Right cardiac atrium (tissue), 5 donors: ENCODE measurements at regions not wholly inside any gene's neighbourhood (a gene's known extent, or its start where the extent isn't known, plus 50 kb on each side); places are given as distances from the start of the nearest gene placed in this dataset.

ENCODE experiments used
- ATAC-seq, 2 donors: fragments of 200-7000 bp; cut with Tn5 transposase; one replicate each; pipeline versions ENCODE4 v1.8.0 to v1.9.1; 2020; ENCODE audit warnings: moderate library complexity in 2 of 2, mild to moderate bottlenecking in 1 of 2
- DNase-seq, 3 donors: peaks; one replicate each; pipeline ENCODE4 v3.0.0-alpha.2; 2020
- H3K27ac ChIP-seq: one replicate; pipeline ENCODE4 v1.5.1; 2013; ENCODE audit warnings: mild to moderate bottlenecking, low read length, control low read depth, moderate library complexity
- H3K27me3 ChIP-seq: one replicate; pipeline ENCODE4 v1.6.1; 2013; ENCODE audit not compliant: control insufficient read depth, insufficient read depth
- H3K4me1 ChIP-seq: one replicate; pipeline ENCODE4 v1.6.1; 2013; ENCODE audit warnings: low read length; ENCODE audit not compliant: control insufficient read depth, insufficient read depth
- H3K4me3 ChIP-seq: one replicate; pipeline ENCODE4 v1.5.1; 2013; ENCODE audit warnings: low read length, control low read depth
- H3K9me3 ChIP-seq: one replicate; pipeline ENCODE4 v1.6.1; 2013; ENCODE audit warnings: low read length; ENCODE audit not compliant: control insufficient read depth
- WGBS: extraction: QIAGEN DNeasy Blood & Tissue Kit; methylation state at CpG from one replicate; pipeline ENCODE4 v1.1.7; 2013; 5-methylcytosine and 5-hydroxymethylcytosine counted together
- intact Hi-C, 4 donors: fragments of 100-400 bp; cut with DNase I; formaldehyde crosslinking; loops; one replicate each; pipeline versions ENCODE4 v1.11.0 to v1.14.0; 2022 to 2023
- donor health status: healthy with polysubstance abuse.
- donor health status: DM: no; HTN: yes; CAD: no.
- donor health status: DM: no; HTN: no; CAD: no.
- donor health status: DM: no; HTN: yes; CAD: no; lungs with severe emphysema.
- donor health status: DM: yes; HTN: yes; CAD: no.

DNA sequence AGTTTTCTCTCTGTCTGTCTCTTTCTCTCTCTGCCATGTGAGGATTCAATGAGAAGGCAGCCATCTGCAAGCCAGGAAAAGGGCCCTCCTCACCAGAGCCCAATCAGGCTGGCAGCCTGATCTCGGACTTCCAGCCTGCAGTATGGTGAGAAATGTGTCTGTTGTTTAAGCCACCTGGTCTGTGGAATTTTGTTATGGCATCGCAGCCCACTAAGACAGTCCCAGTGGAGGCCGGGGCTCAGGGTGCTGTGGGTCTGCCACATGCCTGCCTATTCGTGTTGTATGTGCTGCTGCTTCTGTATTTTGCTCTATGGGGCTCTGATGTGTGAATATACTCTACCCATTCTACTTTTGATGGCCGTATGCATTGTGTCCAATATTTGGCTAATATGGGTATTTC, 139.0 kb upstream of the HS6ST1 start:
- Histone ChIP-seq H3K9me3 (no peaks in the 10 kb centered on the region), H3K27ac (no peak overlapping the region), H3K27me3 (no peaks in the 10 kb centered on the region), H3K4me3 (no peak overlapping the region), H3K4me1 (no peaks in the 10 kb centered on the region)
- intact Hi-C loops, result no loop called here
- ATAC-seq (no peak), DNase-seq (no peak)
- WGBS, result 74% methylated on average over 5 of the region's 5 CpGs

DNA sequence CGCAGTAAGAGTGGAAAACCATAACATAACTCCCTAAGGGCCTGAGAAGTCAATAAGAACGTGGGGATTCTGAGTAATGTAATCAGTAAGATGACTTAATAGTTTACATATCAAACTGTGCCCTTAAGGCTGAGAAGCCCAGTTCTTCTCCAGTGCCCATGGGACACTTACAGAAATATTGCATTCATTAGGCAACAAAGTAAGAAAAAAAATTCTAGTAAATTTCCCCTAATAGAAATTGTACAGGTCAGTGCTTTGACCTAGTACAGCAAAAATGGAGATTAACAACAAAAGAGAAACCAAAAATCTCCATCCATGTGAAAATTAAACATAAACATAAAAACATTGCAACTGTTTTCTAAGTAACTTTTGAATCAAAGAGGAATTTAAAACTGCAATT, 139.8 kb upstream of the HS6ST1 start:
- DNase-seq (no peak), ATAC-seq (no peak)
- WGBS, result 58% methylated on average over 2 of the region's 2 CpGs
- Histone ChIP-seq H3K27me3 (no peaks in the 10 kb centered on the region), H3K9me3 (no peaks in the 10 kb centered on the region), H3K27ac (no peak overlapping the region), H3K4me3 (no peak overlapping the region), H3K4me1 (no peaks in the 10 kb centered on the region)
- intact Hi-C loops, result no loop called here

DNA sequence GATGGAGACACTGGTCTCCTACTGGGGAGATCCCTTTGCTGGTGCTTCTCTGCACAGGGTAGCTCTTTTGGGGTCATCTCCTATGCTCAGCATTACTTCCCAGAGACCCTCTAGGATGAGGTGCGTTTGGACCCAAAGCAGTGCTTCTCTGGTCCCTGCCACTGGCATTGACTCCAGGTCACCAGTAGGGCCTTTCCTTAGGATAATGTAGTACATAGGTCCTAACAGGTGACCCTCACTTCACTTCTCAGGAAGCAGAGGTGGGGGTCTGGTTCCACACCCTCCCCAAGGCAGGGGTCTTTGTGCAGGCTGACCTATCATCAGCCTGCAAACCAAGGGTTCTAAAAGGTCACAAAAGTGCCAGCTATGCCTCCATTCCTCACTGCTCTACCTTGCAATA, 145.8 kb upstream of the HS6ST1 start:
- H3K9me3 ChIP-seq, result no peaks in the 10 kb centered on the region
- intact Hi-C loops, result no loop called here
- H3K4me3 ChIP-seq, result no peak overlapping the region
- no peaks in the 10 kb centered on the region for H3K4me1 ChIP-seq
- DNase-seq (no peak), ATAC-seq (no peak)
- H3K27ac ChIP-seq, result no peak overlapping the region
- no peaks in the 10 kb centered on the region for H3K27me3 ChIP-seq
- 88% methylated on average over 1 of the region's 1 CpG for WGBS

DNA sequence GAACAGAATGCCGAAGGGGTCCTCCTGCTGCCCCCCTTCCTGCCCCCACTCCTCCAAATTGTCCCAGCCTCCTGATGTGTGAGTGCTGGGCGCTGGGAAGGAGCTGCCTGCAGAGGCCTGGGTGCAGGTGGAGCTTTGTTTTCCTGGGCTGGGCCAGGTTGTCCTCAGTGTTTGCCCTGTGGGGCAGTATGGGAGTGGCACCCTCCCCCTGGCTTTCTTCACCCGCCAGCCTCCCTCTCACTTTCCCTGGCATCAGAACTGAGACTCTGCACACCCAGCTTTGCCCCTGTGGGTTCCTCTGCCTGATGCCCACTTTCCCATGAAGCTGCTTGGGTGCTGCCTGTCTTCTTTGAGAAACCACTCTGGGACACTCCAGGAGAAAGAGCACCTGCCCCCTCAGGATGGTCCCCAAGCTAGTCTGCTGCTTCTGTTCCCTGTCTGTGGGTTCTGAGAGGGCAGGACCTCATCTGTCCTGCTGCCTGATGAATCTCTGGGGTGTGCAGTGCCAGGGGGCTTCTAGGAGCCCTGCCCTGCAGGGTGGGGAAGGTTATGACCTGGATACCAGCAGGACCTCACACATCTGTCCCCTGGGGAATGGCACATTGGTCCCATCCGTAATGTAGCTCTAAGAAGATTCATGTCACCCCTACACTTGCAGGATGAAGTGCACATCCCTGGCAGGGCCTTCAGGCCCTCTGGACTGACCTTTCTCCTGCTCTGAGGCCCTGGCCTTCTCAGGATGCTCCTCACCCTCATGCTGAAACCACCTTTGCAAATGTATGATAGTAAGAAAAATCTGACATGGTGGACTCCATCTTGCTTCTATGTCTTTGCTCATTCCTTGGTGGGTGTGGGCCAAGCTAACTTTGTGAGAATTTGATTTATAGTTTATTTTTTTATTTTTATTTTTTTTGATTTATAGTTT, 146.8 kb upstream of the HS6ST1 start:
- WGBS, result 94% methylated on average over 4 of the region's 4 CpGs
- peaks cover 4% of the 10 kb centered on the region for H3K9me3 ChIP-seq
- no peaks in the 10 kb centered on the region for H3K4me1 ChIP-seq
- no peak overlapping the region for H3K27ac ChIP-seq
- H3K27me3 ChIP-seq, result no peaks in the 10 kb centered on the region
- ATAC-seq (no peak), DNase-seq (peak in 1 of 3 donors; percentile 27)
- no peak overlapping the region for H3K4me3 ChIP-seq
- intact Hi-C loops, result loop anchor here in 1 of 4 donors (5.0 kb wide), 1 partner anchor 47 kb away; no protein-coding TSS in a partner anchor

DNA sequence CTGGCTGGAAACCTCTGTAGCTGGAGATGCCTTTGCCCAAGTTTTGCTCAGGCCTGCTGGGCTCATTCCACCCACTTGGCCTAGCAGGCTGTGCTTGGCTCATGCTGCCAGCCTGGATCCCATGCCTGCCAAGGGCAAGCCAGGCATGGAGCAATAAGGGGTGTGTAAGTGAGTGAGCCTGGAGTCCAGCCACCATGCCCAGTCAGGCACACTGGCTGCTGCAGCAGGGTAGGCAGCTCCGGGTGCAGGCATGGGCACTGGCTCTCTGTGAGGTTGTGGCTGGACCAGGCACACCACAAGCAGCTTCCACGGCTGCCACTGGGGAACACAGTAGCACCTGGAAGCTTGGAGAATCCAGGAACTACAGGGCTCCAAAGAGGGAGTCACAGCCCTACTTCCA, 147.7 kb upstream of the HS6ST1 start:
- 66% methylated on average over 2 of the region's 2 CpGs for WGBS
- H3K9me3 ChIP-seq, result peaks cover 4% of the 10 kb centered on the region
- no peak overlapping the region for H3K4me3 ChIP-seq
- no peaks in the 10 kb centered on the region for H3K4me1 ChIP-seq
- peak; percentile 92 to 93 for ATAC-seq
- H3K27ac ChIP-seq, result peak overlapping the region; percentile 37
- no peaks in the 10 kb centered on the region for H3K27me3 ChIP-seq
- intact Hi-C loops, result loop anchor here in 1 of 4 donors (5.0 kb wide), 1 partner anchor 46 kb away; no protein-coding TSS in a partner anchor
- DNase-seq, result peak; percentile 68 to 89 (median 86)

DNA sequence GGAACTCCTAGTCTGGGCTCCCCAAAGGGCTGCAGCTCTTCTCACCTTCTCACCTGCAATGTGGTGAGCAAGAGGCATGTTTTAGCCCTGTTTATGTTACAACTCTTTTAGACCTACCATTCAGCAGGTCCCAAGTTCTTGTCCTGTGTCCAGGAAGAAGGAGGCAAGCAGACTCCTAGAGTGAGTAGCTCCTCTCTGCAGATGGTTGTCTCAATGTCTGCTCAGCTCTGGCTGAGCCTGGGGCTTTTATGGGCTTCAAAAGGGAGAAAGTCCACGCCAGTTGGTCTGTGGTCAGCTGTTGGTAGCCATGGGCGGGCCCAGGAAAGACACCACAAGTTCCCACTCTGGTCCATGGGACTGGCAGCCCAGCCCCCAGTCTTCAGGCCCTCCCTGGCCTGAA, 148.1 kb upstream of the HS6ST1 start:
- DNase-seq (no peak), ATAC-seq (no peak)
- 91% methylated on average over 2 of the region's 2 CpGs for WGBS
- peak overlapping the region; percentile 37 for H3K27ac ChIP-seq
- H3K27me3 ChIP-seq, result no peaks in the 10 kb centered on the region
- intact Hi-C loops, result loop anchor here in 1 of 4 donors (5.0 kb wide), 1 partner anchor 46 kb away; no protein-coding TSS in a partner anchor
- H3K9me3 ChIP-seq, result peaks cover 4% of the 10 kb centered on the region
- no peaks in the 10 kb centered on the region for H3K4me1 ChIP-seq
- no peak overlapping the region for H3K4me3 ChIP-seq

DNA sequence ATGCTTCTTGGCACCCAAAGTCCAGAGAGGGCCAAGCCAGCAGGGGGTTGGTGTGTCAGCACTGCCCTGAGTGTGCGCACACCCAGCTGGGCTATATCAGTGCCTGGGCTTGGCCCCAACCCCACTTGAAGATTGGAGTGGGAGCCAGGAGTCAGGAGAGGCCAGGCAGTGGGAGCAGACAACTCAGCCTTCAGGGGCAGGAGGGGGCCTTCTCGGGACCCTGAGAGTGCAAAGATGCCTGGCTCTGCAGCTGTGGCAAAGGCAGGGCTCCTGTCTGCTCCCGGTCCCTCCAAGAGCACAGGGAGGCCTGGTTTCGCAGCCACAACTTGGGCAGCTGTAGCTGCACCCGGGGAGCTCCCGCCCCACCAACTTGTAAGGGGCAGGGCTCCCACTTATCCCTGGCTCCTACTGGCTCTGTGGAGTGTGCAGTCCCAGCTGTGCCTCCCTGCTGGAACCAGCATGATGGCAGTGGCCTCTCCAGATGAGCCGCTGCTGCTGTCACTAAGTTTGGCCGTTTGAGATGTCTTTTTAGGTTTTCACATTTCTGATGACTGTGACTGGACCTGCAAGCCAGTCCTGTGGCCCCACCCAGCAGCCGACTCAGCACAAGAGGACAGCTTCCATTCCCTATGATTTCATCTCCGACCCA, 148.8 kb upstream of the HS6ST1 start:
- ATAC-seq (peak; percentile 70 to 79), DNase-seq (peak in 2 of 3 donors; percentile 75 to 77)
- peaks cover 4% of the 10 kb centered on the region for H3K9me3 ChIP-seq
- intact Hi-C loops, result loop anchor here in 1 of 4 donors (5.0 kb wide), 1 partner anchor 45 kb away; no protein-coding TSS in a partner anchor
- peak overlapping the region; percentile 50 for H3K27ac ChIP-seq
- H3K4me1 ChIP-seq, result no peaks in the 10 kb centered on the region
- no peaks in the 10 kb centered on the region for H3K27me3 ChIP-seq
- no peak overlapping the region for H3K4me3 ChIP-seq
- 74% methylated on average over 10 of the region's 10 CpGs for WGBS

DNA sequence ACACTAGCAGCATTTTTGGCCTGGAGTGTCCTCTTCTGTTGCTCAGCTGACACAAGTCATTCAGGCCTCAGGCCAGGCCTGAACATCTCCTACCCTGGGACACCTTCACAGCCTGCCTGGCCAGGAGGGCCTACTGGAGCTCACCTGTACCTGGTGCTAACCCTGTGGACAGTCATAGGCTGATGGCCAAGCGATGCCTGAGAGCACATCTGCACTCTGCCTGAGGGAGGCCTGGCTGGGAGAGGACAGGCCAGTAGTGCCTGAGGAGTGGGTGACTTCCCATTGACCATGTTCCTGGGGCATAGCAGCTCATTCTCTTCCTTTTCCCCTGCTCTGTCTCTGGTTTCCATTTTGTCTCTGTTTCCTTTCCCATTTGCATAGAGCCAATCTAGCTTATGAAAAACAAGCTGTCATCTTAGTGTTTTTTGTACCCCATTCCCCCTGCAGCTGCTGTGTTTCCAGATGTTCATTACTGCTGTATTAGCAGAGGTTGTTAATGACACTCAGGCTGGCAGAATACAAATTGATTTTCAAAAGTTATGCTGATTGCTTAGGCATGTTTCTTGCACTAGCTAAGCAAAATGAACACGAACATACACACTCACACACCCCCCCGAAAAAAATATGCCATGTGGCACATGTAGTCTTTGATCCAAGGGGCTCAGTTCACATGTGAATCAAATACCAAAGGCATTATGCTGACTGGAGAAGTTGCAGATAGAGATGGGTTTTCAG, 149.7 kb upstream of the HS6ST1 start:
- H3K4me1 ChIP-seq, result no peaks in the 10 kb centered on the region
- peak in 1 of 3 donors; percentile 9 for DNase-seq
- no peaks in the 10 kb centered on the region for H3K27me3 ChIP-seq
- no peak overlapping the region for H3K4me3 ChIP-seq
- H3K27ac ChIP-seq, result no peak overlapping the region
- peaks cover 4% of the 10 kb centered on the region for H3K9me3 ChIP-seq
- ATAC-seq, result no peak
- WGBS, result 85% methylated on average over 3 of the region's 3 CpGs
- intact Hi-C loops, result loop anchor here in 1 of 4 donors (5.0 kb wide), 1 partner anchor 44 kb away; no protein-coding TSS in a partner anchor

DNA sequence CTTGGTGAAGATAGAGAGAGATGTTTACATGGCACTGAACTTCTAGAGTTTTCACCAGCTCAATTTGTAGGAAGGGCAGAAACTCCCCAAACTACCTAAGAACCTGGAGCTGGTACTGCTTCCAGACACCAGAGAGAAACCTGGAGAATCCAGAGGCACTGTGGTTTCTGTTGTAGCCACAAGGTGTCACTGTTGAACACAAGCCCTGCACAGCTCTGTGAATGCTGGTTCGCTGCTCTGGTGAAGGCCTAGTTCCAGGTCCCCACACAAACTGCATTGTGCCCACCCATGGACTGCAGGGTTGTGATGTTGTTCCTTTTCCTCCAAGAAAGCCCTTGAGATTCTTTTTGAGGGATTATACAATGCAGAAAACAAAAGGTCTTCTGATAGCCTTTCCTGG, 150.5 kb upstream of the HS6ST1 start:
- H3K4me1 ChIP-seq, result peaks cover 2% of the 10 kb centered on the region
- 93% methylated on average over 1 of the region's 1 CpG for WGBS
- H3K4me3 ChIP-seq, result no peak overlapping the region
- H3K9me3 ChIP-seq, result peaks cover 4% of the 10 kb centered on the region
- intact Hi-C loops, result loop anchor here in 1 of 4 donors (5.0 kb wide), 1 partner anchor 43 kb away; no protein-coding TSS in a partner anchor
- no peak overlapping the region for H3K27ac ChIP-seq
- H3K27me3 ChIP-seq, result no peaks in the 10 kb centered on the region
- DNase-seq, result no peak
- no peak for ATAC-seq

DNA sequence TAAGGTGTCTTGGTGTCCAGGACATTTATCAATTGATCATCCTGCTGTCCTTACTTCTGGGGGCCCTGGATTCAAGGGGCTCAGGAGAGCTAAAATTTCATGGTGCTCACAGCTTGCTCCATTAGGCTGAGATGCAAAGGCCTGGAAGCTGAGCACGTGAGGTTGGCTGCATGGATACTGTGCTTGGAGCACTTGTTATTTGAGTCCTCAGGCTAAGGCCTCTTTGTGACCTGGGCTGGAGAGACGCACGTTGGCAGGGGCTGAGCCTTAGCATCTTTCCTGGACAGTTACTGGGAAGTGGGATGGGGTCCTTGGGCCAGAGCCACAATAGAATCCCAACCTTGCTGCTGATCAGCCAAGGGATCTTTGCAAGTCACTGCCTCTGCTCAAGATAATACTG, 151.2 kb upstream of the HS6ST1 start:
- intact Hi-C loops, result loop anchor here in 1 of 4 donors (5.0 kb wide), 1 partner anchor 42 kb away; no protein-coding TSS in a partner anchor
- ATAC-seq (no peak), DNase-seq (no peak)
- H3K27ac ChIP-seq, result no peak overlapping the region
- H3K4me3 ChIP-seq, result no peak overlapping the region
- peaks cover 4% of the 10 kb centered on the region for H3K9me3 ChIP-seq
- H3K4me1 ChIP-seq, result peaks cover 2% of the 10 kb centered on the region
- no peaks in the 10 kb centered on the region for H3K27me3 ChIP-seq
- 94% methylated on average over 3 of the region's 3 CpGs for WGBS
